ENCODE measurements at regions not wholly inside any gene's neighbourhood (a gene's known extent, or its start where the extent isn't known, plus 50 kb on each side); places are given as distances from the start of the nearest gene placed in this dataset.

- no peak for DNase-seq
Measured at GRCh38 chr2:63658176-63658968, 69.6 kb downstream of the MDH1 start.

GRCh38 chr2:63660060-63660459 is 71.3 kb downstream of the MDH1 start:
- no peak for DNase-seq

- peak; percentile 3 to 16 for DNase-seq
Measured at GRCh38 chr2:63661076-63661475, 72.3 kb downstream of the MDH1 start.

- DNase-seq = no peak
Measured at GRCh38 chr2:63662028-63662804, 73.5 kb downstream of the MDH1 start.

- DNase-seq = peak; percentile 15 to 37
Measured at GRCh38 chr2:63663013-63663864, 74.5 kb downstream of the MDH1 start.

- DNase-seq = no peak
Measured at GRCh38 chr2:63665091-63665490, 76.3 kb downstream of the MDH1 start.

- DNase-seq = no peak
Measured at GRCh38 chr2:63665846-63666475, 77.2 kb downstream of the MDH1 start.

GRCh38 chr2:63667132-63667700 is 78.5 kb downstream of the MDH1 start:
- DNase-seq = no peak

GRCh38 chr2:63668000-63668399 is 79.2 kb downstream of the MDH1 start:
- DNase-seq = no peak

- no peak for DNase-seq
Measured at GRCh38 chr2:63668466-63668865, 79.7 kb downstream of the MDH1 start.

- DNase-seq = no peak
Measured at GRCh38 chr2:63669596-63669995, 80.8 kb downstream of the MDH1 start.

- no peak for DNase-seq
Measured at GRCh38 chr2:63673865-63674533, 85.2 kb downstream of the MDH1 start.

- DNase-seq = no peak
Measured at GRCh38 chr2:63675026-63675425, 86.3 kb downstream of the MDH1 start.

- DNase-seq = no peak
Measured at GRCh38 chr2:63676135-63676534, 87.4 kb downstream of the MDH1 start.

- no peak for DNase-seq
Measured at GRCh38 chr2:63678085-63678484, 89.3 kb downstream of the MDH1 start.

GRCh38 chr2:63678551-63678950 is 89.8 kb downstream of the MDH1 start:
- DNase-seq = no peak

- no peak for DNase-seq
Measured at GRCh38 chr2:63679252-63679855, 90.6 kb downstream of the MDH1 start.

GRCh38 chr2:63680455-63680854 is 91.7 kb downstream of the MDH1 start:
- DNase-seq = no peak

GRCh38 chr2:63681896-63682295 is 93.1 kb downstream of the MDH1 start:
- no peak for DNase-seq

GRCh38 chr2:63692002-63692606 is 103.3 kb downstream of the MDH1 start:
- peak; percentile 50 to 70 for DNase-seq

- no peak for DNase-seq
Measured at GRCh38 chr2:63695583-63695982, 106.8 kb downstream of the MDH1 start.

All from inflammatory macrophage (primary cell).